Upper lobe of left lung (tissue), 4 donors: ENCODE measurements at regions not wholly inside any gene's neighbourhood (a gene's known extent, or its start where the extent isn't known, plus 50 kb on each side); places are given as distances from the start of the nearest gene placed in this dataset.

Experiments used
- EP300 ChIP-seq, 4 donors: sonication (generic); formaldehyde crosslinking; IDR thresholded peaks; one replicate each; pipeline ENCODE4 v1.5.1; 2017; ENCODE audit warnings: antibody characterized with exemption in 4 of 4, control low read depth in 2 of 4
- POLR2A ChIP-seq, 4 donors: fragments of 450-650 bp; IDR thresholded peaks; one replicate each; pipeline ENCODE4 v1.5.1; 2016 to 2017; ENCODE audit warnings: antibody characterized with exemption in 4 of 4, mild to moderate bottlenecking in 2 of 4
- POLR2AphosphoS5 ChIP-seq, 2 donors: sonication (generic); formaldehyde crosslinking; IDR thresholded peaks; one replicate each; pipeline ENCODE4 v1.5.1; 2017; ENCODE audit warnings: antibody characterized with exemption in 2 of 2
- TF ChIP-seq, protein P1 (sequence below), 6 experiments: fragments of 450-650 bp in 4 of 6; fragments of 200-600 bp in 2 of 6; sonication (generic) in 2 of 6; IDR thresholded peaks; one replicate each; pipeline ENCODE4 v1.5.1; 2016 to 2019; ENCODE audit warnings: antibody characterized with exemption in 6 of 6

DNA sequence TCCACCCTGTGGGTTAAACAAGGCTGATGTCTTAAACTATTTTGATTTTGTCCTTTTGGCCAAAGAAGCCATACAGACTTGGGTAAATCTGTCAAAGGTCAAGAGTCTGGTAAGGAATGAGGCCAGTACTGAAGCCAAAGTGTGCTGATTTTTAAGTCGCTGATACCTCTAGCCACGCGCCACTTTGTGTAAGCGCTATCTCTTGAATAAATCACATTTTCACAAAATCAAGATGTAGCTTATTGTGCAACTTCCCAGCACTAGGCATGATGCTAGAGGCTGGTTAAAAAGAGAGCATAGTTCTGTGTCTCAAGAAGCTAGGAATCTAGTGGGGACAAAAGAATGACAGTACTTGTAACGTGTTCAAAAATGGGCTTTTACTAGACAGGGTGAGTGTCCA lies 510.6 kb upstream of the RAB6C start:
- TF ChIP-seq POLR2AphosphoS5 (IDR thresholded peaks at IDR 0.05): no peak
- TF ChIP-seq POLR2A (IDR thresholded peaks at IDR 0.05): no peak
- TF ChIP-seq EP300 (IDR thresholded peaks at IDR 0.05): no peak
- TF ChIP-seq, protein P1, sequence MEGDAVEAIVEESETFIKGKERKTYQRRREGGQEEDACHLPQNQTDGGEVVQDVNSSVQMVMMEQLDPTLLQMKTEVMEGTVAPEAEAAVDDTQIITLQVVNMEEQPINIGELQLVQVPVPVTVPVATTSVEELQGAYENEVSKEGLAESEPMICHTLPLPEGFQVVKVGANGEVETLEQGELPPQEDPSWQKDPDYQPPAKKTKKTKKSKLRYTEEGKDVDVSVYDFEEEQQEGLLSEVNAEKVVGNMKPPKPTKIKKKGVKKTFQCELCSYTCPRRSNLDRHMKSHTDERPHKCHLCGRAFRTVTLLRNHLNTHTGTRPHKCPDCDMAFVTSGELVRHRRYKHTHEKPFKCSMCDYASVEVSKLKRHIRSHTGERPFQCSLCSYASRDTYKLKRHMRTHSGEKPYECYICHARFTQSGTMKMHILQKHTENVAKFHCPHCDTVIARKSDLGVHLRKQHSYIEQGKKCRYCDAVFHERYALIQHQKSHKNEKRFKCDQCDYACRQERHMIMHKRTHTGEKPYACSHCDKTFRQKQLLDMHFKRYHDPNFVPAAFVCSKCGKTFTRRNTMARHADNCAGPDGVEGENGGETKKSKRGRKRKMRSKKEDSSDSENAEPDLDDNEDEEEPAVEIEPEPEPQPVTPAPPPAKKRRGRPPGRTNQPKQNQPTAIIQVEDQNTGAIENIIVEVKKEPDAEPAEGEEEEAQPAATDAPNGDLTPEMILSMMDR (IDR thresholded peaks at IDR 0.05): no peak
